ENCODE measurements at regions not wholly inside any gene's neighbourhood (a gene's known extent, or its start where the extent isn't known, plus 50 kb on each side); places are given as distances from the start of the nearest gene placed in this dataset.
"Not testable (repeated sequence)": the region's sequence is repeated elsewhere in the genome, so short reads cannot be mapped to it uniquely, and the experiment has no call there.

DNA sequence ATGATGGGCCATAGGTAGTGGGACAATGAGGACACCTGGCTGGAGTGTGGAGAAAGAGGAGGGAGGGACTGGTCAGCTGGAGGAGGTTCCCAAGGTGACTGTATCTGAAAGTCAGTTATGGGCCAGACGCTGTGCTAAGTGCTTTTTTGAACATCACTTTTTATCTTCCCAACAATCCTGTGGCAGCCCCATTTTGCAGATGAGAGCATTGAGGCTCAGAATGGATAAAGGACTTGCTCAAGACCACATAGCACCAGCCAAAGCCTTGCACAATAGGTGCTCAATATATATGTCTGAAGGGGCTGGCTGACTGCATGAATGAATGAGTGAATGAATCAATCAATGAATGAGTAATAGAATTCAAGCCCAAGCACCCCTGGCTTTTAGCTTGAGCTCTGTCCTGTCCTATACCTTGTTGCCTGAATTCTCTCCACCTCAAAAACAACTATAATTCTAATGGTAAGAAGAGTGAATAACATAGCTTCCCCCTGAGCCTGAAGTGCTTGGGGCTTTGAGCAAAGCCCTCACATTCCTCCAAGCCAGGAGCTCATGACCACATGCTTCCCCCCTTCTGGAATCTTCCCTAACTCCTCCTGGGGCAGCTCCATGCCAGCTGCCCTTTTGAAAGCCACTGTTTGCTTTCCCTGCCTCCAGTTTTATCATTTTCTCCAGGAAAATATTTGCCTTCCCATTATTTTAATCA lies 150.9 kb downstream of the RPLP1 start:
- no peak for DNase-seq

DNA sequence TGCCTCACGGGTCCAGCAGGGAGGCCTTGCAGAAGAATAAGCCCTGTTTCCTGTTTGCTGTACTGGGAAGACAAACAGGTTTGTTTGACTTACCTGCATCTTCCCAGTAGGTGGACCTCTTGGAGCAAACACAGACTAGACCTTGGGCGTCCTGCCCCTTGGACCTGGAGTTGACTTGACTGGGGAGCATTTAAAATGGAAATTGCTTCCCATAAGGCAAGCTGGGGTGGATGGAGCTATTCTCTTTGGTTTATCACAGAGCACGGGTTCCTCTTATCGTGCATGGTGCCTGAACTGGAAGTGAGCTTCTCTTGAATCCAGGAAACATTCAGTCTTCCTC lies 151.4 kb downstream of the RPLP1 start:
- no peak for DNase-seq

DNA sequence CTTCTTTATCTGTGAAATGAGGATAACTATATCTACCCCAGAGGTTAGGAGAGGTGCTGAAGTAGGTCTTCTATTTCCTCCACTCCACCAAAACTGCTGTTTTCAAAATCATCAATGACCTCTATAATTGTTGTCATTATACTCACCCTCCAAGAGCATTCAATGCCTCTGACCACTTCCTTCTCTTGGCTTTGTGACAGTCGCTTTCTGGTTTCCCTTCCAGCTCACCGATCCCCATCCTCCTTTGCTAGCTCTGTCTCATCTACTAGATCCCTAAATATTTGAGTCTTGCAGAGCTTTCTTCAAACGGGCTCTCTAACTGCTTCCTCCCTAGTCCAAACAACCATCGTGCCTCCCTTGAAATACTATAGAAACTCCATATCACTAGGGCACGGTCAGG lies 153.5 kb downstream of the RPLP1 start:
- no peak for DNase-seq

DNA sequence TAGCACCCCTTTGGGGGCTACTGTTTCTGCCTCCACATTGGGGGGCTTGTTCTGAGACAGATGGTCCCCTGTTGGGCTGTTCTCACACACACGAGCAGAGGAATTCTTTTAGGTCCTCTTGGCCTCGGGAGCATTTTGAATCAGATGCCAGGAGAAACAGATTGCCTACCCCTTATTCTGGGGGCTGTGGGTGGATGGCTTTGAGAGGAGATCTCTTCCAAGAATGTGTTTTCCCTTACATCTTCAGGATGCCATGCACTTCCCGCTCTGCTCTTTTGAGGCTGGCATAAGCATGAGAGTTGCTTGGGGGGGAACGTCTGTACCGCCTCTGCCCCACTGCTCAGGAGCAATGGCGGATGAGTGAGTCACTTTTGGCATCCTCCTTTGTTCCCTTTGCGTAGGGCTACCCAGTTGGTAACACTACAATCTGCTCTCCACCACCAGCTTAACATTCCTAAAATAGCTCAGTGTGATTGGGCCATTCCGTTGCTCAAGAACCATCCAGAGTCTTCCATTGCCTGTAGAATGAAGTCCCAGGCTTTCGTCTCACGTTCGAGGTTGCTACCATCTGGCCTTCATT lies 154.4 kb downstream of the RPLP1 start:
- no peak for DNase-seq

DNA sequence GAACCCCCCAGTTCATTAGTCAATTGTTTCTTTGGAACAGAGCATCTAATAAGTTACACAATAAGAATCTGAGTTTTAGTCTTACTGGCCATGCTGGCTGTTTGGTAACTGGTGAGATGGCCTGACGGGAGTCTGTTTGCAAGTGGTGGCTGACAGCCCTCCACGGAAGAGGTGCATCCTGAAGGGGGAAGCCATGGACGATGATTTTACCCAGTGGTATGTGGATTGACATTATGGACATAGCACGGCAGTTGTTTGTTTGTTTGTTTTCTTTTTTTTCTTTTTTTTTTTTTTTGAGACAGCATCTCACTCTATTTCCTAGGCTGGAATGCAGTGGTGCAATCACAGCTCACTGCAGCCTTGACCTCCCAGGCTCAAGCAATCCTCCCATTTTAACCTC lies 156.0 kb downstream of the RPLP1 start:
- DNase-seq = no peak

DNA sequence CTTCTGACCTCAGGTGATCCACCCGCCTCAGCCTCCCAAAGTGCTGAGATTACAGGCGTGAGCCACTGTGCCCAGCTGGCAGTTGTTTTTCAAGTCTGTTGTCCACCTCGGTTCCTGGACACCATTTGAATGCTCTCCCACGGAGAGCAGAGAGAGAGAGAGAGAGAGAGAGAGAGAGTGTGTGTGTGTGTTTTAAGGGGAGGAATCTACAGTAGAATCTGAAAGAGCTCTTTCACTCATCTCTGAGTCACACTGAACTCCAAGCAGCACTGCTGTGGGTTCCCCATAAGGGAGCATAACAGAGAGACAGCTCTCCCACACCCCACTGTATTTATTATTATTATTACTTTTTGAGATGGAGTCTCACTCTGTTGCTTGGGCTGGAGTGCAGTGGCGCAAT lies 156.6 kb downstream of the RPLP1 start:
- DNase-seq = no peak

DNA sequence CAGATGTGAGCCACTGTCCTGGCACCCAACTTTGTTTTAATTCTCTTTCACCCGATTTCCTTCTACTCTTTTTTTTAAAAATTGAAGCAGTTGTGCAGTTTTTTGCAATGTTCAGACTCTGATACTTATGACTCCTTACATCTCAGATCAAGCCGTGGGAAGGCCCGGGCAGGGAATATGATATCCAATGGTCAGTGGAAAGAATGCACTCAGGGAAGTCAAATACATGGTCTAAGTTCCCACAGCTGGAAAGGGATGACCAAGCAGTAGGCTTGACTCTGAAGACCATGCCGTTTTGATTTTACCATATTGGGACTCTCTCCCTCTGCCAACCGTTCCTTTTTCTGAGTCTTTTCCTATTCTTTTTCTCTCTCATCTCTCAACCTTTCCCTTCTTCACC lies 157.2 kb downstream of the RPLP1 start:
- no peak for DNase-seq

DNA sequence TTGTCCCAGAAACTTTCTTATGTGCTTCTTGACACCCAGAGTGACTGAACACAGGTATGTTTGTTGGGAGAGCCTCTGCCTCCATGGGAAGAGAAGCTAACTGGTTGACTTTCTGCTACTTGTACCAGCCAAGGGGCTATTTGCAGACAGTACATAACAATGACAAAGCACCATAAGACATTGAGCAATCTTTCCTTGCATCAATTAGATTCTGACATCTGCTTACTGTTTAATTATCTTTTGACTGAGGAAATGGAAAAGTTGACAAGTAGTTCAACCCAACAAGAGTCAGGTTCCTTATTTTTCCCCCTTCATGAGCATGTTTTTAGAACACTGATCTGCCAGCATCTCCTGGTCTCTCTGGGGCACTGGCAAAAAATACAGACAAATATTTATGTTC lies 157.7 kb downstream of the RPLP1 start:
- DNase-seq = no peak

DNA sequence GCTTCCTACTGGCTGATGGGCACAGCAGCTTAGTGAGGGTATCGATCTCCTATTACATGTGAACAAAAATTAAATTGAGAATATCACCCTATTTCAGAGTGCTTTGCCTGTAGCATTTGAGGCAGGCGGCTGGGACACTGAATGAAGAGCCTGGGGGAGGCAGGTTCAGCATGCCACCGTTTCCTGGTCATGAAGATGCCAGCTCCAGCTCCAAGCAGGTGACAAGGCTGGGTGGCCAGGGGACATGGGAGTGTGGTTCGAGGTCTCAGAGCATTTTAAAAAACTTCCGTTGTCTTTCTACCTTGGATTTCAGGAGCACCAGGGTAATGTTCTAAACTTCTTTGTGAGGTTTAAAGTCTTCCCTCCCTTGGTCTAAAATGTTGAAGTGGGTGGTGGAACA lies 158.2 kb downstream of the RPLP1 start:
- no peak for DNase-seq

DNA sequence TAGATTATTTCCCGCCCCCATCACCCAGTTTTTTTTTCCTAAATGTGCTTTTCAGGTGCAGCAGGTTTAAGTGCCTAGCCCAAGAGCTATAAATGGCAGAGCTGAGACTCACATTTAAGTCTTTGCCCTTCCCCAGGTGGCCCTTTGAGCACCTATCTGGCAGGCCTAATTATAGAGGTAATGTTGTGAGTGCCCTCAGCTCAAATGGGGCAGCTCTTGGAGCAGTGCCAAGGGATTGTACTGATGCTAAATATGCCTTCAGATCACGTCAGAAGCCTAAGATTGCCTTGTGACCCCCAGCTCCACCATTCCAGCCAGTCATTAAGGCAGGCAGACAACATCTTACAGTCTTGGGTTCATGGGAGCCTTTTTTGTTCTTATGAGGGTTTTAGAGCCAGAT lies 159.5 kb downstream of the RPLP1 start:
- DNase-seq = no peak

DNA sequence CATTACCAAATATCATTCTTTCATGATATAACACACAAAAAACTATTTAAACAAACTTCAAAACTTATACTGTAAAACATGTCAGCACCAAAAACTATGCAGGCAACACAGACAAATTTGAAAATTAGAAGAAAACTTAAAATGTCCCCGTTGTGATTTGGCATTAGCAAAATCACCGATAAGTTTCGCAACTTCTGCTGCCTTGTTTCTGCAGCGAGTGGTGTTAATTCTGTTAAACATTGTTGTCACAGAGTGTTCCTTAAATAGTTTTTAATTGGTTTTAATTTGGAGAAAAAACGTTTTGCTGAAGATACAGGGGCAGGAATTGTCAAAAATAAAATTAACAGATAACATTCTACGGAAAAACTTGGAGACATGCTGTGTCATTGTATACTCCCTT lies 160.6 kb downstream of the RPLP1 start:
- no peak for DNase-seq

DNA sequence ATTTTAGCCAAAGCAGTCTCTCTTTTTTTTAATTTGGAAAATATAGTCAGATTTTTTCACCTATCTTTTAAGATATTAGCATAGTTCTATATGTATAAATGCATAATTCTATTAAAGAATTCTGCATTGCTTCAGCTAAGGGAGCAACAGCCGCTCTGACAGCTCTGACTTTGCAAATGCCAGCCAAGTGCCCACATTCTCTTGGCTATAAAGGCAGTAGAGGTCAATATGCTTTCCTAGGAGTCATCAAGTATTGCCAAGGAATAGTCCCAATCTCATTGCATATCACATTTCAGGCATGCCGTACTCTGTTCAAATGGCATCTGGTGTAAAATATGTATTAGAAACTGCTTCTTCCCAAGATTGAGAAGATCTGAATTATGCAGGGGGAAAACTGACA lies 161.4 kb downstream of the RPLP1 start:
- no peak for DNase-seq

DNA sequence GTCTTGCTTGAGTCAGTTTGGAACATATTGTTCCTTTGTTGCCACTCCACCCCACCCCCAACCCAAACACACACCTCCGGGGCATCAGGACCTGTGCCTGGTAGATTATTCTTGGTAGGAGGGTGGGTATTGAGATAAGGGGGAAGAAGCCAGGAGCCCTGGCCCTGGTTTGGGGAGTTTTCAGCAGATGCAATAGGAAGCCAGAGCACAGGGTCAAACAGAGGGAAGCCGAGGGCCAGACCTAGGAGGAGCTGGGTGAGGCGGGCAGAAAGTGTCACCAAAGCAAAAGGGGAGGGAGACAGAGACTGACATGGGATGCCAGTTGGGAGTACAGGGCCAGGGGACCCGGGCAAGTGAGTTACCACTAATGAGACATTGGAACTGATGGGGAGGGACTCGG lies 163.1 kb downstream of the RPLP1 start:
- no peak for DNase-seq

DNA sequence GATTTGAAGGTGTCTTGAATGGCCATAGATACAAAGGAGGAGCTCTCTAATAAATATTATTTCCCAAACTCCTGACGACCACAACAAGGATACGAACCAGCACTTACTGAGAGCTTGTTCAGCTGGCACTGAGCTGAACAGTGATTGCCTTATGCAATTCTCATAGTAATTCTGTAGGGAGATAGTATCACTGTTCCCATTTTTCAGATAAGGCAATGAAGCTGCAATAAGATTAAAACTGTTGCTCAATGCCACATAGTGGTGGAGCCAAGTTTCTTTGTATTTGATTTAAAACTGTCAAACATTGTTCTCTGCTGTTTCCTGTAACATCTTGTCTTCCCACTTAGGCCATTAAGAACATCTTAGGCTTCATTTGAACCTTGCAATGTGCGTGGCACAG lies 163.9 kb downstream of the RPLP1 start:
- DNase-seq = no peak

DNA sequence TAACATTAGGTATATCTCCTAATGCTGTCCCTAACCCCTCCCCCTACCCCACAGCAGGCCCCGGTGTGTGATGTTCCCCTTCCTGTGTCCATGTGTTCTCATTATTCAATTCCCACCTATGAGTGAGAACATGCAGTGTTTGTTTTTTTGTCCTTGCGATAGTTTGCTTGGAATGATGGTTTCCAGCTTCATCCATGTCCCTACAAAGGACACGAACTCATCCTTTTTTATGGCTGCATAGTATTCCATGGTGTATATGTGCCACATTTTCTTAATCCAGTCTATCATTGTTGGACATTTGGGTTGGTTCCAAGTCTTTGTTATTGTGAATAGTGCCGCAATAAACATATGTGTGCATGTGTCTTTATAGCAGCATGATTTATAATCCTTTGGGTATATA lies 164.5 kb downstream of the RPLP1 start:
- not testable (repeated sequence) for DNase-seq

DNA sequence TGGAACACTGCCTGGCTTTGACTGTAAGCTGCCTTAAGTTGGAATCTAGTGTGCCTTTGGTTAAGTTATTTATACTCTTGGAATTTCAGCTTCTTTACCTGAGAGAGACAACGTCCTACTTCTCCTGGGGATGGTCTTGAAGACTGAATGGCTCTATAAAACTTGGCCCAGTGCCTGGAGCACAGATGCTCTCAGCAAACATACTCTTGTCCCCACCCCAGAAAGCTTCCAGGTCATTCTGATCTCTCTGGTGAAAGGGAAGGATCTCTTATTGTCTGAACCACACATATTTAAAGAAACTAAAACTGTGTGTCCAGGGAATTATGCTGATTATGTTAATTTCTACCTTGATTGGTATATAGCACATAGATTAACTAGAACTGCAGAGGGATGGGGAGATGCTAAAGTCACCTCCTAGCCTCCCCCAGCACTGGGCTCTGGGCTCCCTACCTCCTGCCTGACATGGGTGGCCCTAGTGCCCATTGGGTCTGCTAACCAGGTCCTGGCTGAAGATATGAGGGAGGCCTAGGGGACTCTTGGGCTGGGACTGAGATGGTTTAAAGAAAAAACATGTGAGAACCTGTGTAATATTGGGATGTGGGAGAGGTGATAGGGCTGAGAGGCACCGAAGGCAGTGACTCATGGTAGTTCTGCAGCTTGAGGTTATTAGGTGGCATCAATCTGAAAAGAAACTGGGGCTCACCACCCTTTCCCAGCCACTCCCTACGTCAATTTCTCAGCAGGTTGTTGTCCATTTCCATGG lies 171.0 kb downstream of the RPLP1 start:
- no peak for DNase-seq

DNA sequence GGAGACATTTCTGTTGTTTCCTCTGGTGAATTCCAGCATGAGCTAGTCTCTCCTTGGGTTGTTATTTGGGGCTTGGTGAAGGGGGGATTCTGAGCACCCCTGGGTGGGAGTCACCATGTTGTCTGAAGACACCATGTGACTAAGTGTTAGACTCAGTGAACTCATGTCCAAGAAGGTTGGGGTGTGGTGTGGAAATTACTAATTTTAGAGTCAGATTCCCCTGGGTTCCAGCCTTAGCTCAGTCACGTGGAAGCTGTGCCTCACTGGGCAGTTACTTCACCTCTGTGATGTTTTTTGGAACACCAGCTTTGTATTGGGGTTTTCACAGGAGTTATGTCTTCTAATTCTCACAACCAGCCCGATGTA lies 171.5 kb downstream of the RPLP1 start:
- DNase-seq = no peak

DNA sequence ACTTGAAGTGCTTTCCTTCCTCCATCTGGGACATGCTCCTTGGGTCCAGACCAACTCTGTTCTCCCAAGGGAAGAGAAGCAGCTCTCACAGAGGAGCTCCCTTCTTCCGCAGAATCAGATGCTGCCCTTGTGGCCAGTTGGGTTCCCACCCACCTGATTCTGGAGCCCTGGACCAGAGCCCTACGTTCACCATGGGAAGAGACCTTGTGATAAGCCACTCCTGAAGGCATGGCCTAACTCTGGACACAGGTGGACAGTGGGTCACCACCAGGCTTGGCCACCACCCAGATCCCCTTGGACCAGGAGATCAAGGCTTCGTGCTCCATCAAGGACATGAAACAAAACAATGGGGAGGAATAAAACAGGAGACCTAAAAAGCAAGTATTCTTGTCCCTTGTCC lies 172.2 kb downstream of the RPLP1 start:
- DNase-seq = no peak

DNA sequence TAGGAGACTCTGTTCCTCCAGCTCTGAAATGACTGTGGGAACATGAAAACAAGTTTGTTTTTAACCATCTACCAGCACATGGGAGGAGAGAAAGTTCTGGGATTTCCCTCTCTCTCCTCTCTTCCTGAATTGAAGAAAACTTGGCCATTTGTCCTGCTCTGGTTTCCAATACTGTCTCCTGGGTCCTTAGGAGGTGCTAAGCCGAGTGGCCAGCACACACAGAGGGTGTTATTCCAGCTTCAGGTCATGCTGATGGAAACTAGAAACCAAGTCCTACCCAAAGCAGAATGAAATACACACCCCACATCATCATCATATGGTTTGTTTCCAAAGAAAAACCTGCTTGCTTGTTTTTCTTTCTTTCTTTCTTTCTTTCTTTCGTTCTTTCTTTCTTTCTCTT lies 172.7 kb downstream of the RPLP1 start:
- no peak for DNase-seq

DNA sequence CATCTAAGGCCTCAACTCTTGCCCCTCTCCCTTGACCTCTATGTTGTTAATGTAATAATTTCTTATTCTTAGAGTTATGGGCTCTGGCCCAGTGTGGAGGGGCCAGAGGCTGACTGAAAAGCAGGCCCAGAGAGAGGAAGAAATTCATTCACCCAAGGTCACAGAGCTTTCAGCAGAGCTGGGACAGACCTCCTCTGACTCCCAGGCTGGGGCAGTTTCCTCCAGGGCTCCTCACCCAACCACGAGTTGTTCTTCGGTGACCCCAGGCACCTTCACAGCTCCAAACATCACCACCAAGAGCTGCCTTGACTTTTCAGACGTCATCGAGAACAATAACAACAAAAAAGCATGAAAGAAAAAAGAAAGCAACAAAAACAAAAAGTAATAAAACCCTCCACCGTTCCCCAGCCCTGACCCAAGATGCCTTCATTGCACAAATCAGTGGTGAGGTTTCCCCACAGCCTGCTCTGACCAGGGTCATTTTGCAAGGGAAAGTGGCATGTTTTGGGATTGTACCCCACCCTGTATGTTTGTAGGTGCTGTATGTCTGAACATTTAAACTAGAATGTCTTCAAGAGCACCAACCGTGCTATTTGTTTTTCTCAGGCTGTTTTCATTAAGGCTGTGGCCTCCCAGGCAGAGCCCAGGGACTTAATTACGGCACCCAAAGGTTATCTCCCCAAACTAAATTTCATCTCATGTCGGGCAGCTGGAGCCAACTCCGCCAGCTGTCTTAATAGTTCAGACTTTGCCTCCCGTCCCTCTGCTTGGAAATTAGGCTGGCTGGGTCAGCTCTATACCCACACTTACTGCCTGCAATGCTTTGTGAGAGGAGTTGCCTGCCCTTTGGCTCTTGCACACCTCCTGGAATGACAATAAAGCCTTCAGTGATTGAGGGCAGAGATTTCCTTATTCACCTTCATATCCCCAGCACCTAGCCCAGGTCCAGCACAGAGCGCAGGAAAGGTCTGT lies 173.8 kb downstream of the RPLP1 start:
- no peak for DNase-seq

DNA sequence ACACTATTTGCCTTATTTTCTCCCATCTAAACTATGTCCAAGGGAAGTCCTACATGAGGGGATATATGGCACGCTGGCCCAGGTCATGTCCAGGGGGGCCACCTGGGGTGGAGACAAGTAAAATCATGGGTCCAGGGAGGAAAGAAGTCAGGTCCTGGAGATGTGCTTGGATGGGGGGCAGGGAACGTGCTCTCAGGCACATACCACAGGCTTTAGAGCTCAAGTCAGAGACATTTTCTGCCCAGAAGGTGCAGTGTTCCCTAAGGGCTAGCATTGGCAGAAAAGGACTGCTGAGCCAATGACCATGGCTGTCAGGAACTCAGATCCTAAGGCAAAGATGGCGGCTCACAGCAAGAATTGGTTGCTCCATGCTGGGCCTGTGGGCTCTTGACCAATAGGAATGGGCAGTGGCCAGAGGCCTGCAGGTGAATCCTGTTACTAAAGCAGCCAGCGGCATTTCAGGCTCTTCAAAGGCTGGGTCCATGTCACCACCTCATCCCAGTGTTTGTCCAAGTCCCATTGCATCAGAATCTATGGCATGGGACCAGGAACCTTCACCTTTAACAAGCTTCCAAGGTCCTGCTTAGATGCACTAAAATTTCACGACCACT lies 175.0 kb downstream of the RPLP1 start:
- DNase-seq = no peak

DNA sequence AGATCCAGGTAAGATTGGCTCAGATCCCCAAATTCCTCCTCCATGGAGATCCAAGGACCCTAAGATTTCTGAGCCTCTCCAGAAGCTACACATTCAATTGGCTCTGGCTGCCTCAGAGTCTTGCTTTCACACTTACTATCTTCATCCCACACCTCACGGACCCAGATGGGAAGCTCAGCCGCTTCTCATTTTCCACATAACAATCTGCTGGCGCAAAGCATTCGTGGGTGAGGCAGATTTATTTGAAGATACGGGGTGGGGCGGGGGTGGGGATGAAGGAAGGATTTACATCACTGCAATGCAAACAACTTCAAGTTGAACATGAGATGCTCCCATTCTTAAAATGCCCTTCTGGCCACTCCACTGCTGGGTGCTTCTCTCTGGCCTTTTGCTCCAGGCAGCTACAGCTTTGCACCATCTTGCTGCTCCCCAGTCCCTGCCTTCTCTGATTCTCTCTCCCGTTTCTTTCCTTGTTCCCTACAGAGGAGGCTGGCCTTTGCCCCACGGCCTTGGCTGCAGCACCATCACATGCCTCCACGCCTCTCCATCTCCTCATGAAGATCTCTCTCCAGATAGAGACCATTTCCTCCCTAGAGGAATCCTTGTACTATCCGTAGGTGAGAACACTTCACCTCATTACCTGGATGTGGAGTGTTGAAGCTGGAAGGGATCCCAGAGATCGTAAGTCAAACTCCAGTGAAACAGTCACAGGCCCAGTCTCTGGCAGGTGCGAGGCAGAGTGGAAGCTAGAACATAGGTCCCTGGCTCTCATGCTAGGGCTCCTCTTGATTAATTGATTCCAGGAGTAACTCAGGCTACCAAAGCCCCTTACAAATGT lies 175.9 kb downstream of the RPLP1 start:
- no peak for DNase-seq
